T-helper 9 cell (primary cell): ENCODE measurements at regions not wholly inside any gene's neighbourhood (a gene's known extent, or its start where the extent isn't known, plus 50 kb on each side); places are given as distances from the start of the nearest gene placed in this dataset.

Experiments
- DNase-seq: peaks from one replicate; pipeline ENCODE4 v3.0.0-alpha.2; 2020

GRCh38 chr17:65477600-65477999 is 83.8 kb downstream of the AXIN2 start:
- no peak for DNase-seq

DNA sequence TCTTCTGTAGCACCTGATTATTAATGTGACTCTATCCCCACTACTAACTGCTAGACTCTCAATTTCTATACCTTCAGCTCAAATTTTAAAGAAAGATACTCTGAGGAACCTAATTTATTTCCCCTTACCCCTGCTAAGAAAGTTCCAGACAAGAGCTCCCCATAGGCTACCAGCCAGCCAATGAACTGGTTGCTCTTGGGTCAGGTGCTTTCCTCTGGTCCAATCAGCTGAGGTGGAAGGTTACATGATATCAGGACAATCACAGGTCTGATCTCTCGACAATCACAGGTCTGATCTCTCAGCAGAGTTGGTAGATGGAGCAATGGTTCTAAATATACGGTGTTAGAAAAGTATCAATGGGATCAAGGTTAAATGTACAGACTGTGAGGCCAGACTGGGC is 86.8 kb downstream of the AXIN2 start:
- no peak for DNase-seq

- no peak for DNase-seq
Measured at GRCh38 chr17:65473985-65474384, 87.5 kb downstream of the AXIN2 start.

GRCh38 chr17:65473363-65473762 is 88.1 kb downstream of the AXIN2 start:
- DNase-seq = no peak

- no peak for DNase-seq
Measured at GRCh38 chr17:65472666-65473309, 88.7 kb downstream of the AXIN2 start.

GRCh38 chr17:65470783-65471182 is 90.7 kb downstream of the AXIN2 start:
- no peak for DNase-seq

- DNase-seq = no peak
Measured at GRCh38 chr17:65468321-65468720, 93.1 kb downstream of the AXIN2 start.

- DNase-seq = no peak
Measured at GRCh38 chr17:65467156-65467555, 94.3 kb downstream of the AXIN2 start.

DNA sequence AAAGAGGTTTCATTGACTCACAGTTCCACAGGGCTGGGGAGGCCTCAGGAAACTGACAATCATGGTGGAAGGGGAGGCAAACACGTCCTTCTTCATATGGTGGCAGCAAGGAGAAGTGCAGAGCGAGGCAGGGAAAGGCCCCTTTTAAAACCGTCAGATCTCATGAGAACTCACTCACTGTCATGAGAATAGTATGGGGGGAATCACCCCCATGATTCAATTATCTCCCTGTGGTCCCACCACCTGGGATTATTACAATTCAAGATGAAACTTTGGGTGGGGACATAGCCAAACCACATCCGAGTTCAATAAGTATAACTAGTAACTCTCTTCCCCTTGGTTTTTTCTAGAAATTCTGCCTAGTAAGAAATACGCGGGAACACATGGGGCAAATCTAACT is 94.9 kb downstream of the AXIN2 start:
- DNase-seq = no peak

- DNase-seq = no peak
Measured at GRCh38 chr17:65463242-65463641, 98.2 kb downstream of the AXIN2 start.

DNA sequence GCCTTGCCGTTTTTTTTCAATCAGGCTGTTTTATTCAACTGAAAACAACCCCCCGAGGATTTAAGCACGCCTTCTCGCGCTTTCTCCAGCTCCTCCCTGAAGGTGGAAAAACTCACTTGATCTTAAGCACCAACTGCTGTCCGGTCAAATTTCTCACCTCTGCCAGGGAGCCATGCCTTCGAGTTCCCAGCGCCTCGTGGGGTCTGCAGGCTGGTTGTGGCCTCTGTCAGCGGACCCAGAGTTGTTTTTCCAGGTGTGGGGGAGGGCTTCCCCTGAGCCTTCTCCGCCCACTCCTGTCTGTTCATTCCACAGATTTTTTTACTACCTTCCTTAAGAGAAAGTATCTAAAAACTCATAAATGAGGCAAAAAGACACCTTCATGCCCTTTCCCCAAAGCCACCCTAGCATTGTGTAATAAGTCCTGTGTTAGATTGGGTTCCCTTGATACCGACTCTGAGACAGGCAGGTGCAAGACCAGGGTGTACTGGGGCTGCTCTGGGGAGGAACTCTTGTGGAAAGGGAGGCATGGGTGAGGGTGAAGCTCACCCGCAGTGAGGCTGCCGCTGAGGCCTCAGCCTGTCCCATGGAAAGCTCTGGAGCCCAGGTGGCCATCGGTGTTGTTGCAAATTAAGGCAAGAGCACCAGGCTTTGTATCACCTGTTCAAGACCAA is 101.6 kb downstream of the AXIN2 start:
- DNase-seq = no peak

GRCh38 chr17:65457635-65458257 is 103.7 kb downstream of the AXIN2 start:
- no peak for DNase-seq

DNA sequence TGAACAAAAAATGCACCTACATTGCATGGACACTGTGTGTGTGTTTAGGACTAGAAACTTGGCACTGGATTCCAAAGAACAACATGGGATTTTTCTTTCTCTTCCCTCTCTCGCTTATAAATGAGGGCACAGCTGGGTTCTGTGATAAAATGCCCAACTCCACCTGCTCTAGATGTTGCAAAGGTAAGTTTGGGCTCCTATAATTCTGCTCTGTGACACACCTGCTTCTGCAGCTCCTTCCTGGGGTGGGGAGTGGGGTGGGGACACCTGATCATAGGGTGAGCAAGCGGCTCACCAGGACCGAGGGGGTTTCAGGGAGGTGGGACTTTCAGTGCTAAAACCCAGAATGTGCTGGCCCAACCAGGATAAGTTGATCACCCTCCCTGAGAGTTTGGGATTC is 104.3 kb downstream of the AXIN2 start:
- no peak for DNase-seq

DNA sequence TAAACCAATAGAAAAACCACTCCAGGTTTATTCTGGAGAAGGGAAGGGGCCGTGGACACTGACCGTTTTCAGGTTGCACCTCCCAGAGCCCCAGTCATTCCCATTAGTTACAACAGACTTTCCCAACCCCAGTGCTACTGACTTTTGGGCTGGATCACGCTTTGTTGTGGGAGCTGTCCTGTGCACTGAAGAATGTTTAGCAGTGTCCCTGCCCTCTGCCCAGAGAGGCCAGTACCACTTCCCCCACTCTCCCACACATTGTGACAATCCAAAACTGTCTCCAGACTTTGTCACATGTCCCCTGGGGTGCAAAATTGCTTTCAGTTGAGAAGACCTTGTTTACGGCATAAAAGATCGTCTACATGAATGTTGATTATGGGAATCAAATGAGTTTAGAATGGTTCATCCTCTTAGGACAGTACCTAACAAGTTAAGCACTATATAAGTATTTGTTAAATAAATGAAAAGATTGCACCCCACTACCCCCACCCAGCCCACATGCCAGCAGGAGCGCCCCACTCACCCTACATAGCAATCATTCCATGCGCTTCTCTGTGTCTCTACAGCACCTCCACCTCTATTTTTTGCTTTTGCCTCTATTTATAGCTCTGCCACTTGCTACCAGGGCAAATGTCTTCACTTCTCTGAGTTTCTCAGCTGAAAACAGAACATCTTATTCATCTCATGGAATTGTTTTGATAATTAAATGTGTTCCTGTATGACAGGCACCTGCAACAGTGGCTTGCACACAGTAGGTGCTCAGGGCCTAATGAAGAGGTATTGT is 104.9 kb downstream of the AXIN2 start:
- no peak for DNase-seq

GRCh38 chr17:65455972-65456343 is 105.5 kb downstream of the AXIN2 start:
- DNase-seq = peak; percentile 1

DNA sequence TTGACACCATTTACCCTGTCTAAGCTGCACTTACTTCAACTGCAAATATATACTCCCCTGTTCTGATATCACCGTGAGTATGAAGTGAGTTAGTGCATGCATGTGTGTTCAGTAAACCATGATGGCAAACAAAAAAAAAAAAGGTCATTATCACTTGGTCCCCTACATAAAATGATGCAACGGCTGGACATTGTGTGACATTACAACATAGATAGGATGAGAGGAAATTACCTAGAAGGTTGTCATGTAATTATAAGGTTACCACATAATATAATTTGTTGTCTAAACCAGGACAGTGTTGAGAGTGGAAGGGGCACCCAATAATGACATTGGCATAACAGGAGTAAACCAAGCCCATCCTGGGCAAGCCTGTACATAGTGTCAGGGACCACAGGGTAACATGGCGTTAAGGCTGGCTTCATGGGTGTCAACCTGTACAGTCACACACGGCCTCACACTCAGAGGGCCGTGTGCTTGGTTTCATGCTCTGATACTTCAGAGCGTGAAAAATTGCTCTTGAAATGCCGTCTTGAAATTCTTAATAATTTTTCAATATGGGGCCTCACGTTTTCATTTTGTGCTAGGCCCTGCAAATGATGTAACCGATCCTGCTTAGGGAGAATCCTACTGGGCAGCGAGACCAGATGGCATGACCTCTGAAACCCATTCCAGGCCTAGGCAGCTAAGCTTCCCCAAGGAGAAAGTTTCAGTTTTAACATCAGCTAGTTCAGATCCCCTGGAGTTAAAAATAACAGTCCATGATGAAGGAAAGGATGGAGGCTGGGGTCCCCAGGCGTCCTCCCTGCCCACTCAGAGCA is 106.1 kb downstream of the AXIN2 start:
- no peak for DNase-seq

GRCh38 chr17:65453204-65453931 is 108.1 kb downstream of the AXIN2 start:
- no peak for DNase-seq

DNA sequence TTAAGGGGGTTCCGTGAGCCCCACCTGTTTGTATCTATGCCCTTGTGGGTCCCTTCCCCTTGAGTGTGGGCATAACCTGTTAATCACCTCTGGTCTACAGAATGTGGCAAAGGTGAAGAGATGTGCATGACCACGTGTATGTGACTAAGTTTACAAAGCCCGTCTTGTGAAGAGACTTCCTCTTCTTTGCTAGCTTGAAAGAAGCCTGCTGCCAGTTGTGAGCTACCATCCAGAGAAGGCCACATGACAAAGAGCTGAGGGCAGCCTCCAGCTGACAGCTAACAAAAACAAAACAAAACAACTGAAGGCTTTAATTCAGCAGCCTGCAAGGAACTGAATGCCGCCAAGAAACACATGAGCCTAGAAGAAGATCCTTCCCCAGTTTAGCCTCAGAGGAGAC is 112.0 kb downstream of the AXIN2 start:
- no peak for DNase-seq

DNA sequence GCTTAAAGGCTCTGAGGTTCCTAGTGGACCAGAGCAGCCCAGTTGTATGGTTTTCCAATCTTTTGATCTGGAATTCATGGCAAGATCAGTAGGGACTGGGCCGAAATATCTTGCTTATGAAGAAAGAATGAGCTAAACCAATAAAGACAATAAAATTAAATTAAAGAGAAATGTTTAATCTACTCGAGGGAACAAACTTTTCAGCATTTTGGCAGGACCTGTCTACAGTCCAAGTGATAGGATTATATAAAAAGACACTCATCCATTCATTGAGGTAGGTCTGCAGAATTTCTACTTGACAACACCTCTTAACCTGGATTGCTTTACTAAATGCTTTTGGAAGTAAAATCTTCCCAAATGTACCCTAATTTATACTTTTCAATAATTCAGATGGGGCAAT is 113.6 kb downstream of the AXIN2 start:
- DNase-seq = no peak

- DNase-seq = no peak
Measured at GRCh38 chr17:65446838-65447526, 114.5 kb downstream of the AXIN2 start.

DNA sequence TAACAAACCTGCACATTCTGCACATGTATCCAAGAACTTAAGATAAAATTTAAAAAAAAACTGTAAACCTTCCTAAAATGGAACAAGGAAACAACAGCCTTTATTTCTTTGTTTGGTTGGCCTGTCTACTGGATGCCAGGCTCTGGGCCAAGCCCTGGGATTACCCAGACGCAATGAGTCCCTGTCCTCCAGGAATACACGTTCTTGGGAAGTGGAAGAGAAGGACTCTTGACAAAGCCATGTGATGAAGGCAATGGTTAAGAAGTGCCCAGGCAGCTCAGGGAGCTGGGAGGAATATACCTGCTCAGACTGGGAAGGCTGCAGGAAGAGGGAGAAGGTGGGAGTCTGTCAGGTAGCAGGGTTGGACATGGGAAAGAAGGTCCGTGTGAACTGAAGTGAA is 115.4 kb downstream of the AXIN2 start:
- no peak for DNase-seq
